SK-N-SH treated with all-trans-retinoic acid at 6 μM for 48 hours (cell line): ENCODE measurements at regions not wholly inside any gene's neighbourhood (a gene's known extent, or its start where the extent isn't known, plus 50 kb on each side); places are given as distances from the start of the nearest gene placed in this dataset.
A peak's percentile ranks its signal among the peaks of the same experiment; 100 is the strongest.

Experiments
- ATAC-seq: fragments of 200-7000 bp; cut with Tn5 transposase; 3 replicates; pipeline ENCODE4 v1.9.1; 2020; ENCODE audit warnings: mild to moderate bottlenecking, moderate library complexity
- ARNTL ChIP-seq: fragments of 450-650 bp; formaldehyde crosslinking; IDR thresholded peaks from 2 replicates; pipeline ENCODE4 v1.5.0; 2020; ENCODE audit warnings: low read depth, mild to moderate bottlenecking, moderate library complexity, borderline replicate concordance
- BACH2 ChIP-seq: fragments of 250-450 bp; sonication (Bioruptor Pico); IDR thresholded peaks from 2 replicates; pipeline ENCODE4 v1.9.0; 2021; ENCODE audit warnings: mild to moderate bottlenecking, borderline replicate concordance
- CREB5 ChIP-seq: fragments of 250-450 bp; sonication (Bioruptor Pico); IDR thresholded peaks from 2 replicates; pipeline ENCODE4 v1.5.1; 2020; ENCODE audit warnings: low read depth, mild to moderate bottlenecking, moderate library complexity
- CSDC2 ChIP-seq: fragments of 250-450 bp; sonication (Bioruptor Pico); IDR thresholded peaks from 2 replicates; pipeline ENCODE4 v1.5.0; 2020; ENCODE audit warnings: mild to moderate bottlenecking, moderate library complexity
- CSRNP3 ChIP-seq: fragments of 250-450 bp; sonication (Bioruptor Pico); IDR thresholded peaks from 2 replicates; pipeline ENCODE4 v1.5.1; 2021; ENCODE audit warnings: mild to moderate bottlenecking, moderate library complexity
- ESRRG ChIP-seq: fragments of 250-450 bp; sonication (Bioruptor Pico); IDR thresholded peaks from 2 replicates; pipeline ENCODE4 v1.6.1; 2021; ENCODE audit warnings: mild to moderate bottlenecking
- GLIS3 ChIP-seq: fragments of 250-450 bp; sonication (Bioruptor Pico); IDR thresholded peaks from 2 replicates; pipeline ENCODE4 v1.5.0; 2020; ENCODE audit warnings: mild to moderate bottlenecking, moderate library complexity
- ISL1 ChIP-seq: fragments of 250-450 bp; sonication (Bioruptor Pico); IDR thresholded peaks from 2 replicates; pipeline ENCODE4 v2.1.2; 2022; ENCODE audit warnings: mild to moderate bottlenecking, moderate library complexity
- OSR1 ChIP-seq: fragments of 250-450 bp; sonication (Bioruptor Pico); IDR thresholded peaks from 2 replicates; pipeline ENCODE4 v1.8.0; 2022; ENCODE audit warnings: moderate library complexity, mild to moderate bottlenecking, inconsistent platforms
- PATZ1 ChIP-seq: fragments of 250-450 bp; sonication (Bioruptor Pico); IDR thresholded peaks from 2 replicates; pipeline ENCODE4 v1.8.0; 2020; ENCODE audit warnings: mild to moderate bottlenecking, moderate library complexity, borderline replicate concordance
- POU6F1 ChIP-seq: fragments of 250-450 bp; sonication (Bioruptor Pico); IDR thresholded peaks from 2 replicates; pipeline ENCODE4 v1.8.0; 2021; ENCODE audit warnings: low read depth, mild to moderate bottlenecking, moderate library complexity, borderline replicate concordance
- PPARA ChIP-seq: fragments of 250-450 bp; sonication (Bioruptor Pico); IDR thresholded peaks from 2 replicates; pipeline ENCODE4 v1.5.0; 2020; ENCODE audit warnings: mild to moderate bottlenecking, borderline replicate concordance
- RARB ChIP-seq: fragments of 250-450 bp; sonication (Bioruptor Pico); IDR thresholded peaks from 2 replicates; pipeline ENCODE4 v1.8.0; 2021; ENCODE audit warnings: mild to moderate bottlenecking, moderate library complexity
- SNAI2 ChIP-seq: fragments of 250-450 bp; sonication (Bioruptor Pico); IDR thresholded peaks from 2 replicates; pipeline ENCODE4 v1.5.0; 2020; ENCODE audit warnings: mild to moderate bottlenecking, moderate library complexity
- TCF4 ChIP-seq: fragments of 250-450 bp; sonication (Bioruptor Pico); IDR thresholded peaks from 2 replicates; pipeline ENCODE4 v1.8.0; 2021; ENCODE audit warnings: mild to moderate bottlenecking, moderate library complexity, borderline replicate concordance
- TOX ChIP-seq: fragments of 250-450 bp; sonication (Bioruptor Pico); IDR thresholded peaks from 2 replicates; pipeline ENCODE4 v1.8.0; 2021; ENCODE audit warnings: mild to moderate bottlenecking, moderate library complexity, borderline replicate concordance
- TSHZ2 ChIP-seq: fragments of 250-450 bp; sonication (Bioruptor Pico); IDR thresholded peaks from 2 replicates; pipeline ENCODE4 v1.5.0; 2020; ENCODE audit warnings: mild to moderate bottlenecking, moderate library complexity
- ZC3H10 ChIP-seq: fragments of 250-450 bp; sonication (Bioruptor Pico); IDR thresholded peaks from 2 replicates; pipeline ENCODE4 v1.5.1; 2021; ENCODE audit warnings: mild to moderate bottlenecking, moderate library complexity
- ZFP3 ChIP-seq: fragments of 250-450 bp; sonication (Bioruptor Pico); IDR thresholded peaks from 2 replicates; pipeline ENCODE4 v1.5.0; 2020; ENCODE audit warnings: mild to moderate bottlenecking, moderate library complexity
- ZNF565 ChIP-seq: fragments of 450-650 bp; formaldehyde crosslinking; conservative IDR thresholded peaks from 2 replicates; pipeline ENCODE4 v1.5.0; 2020; ENCODE audit warnings: low read depth, mild to moderate bottlenecking, moderate library complexity
- ZNF70 ChIP-seq: fragments of 450-650 bp; formaldehyde crosslinking; IDR thresholded peaks from 2 replicates; pipeline ENCODE4 v1.5.0; 2020; ENCODE audit warnings: mild to moderate bottlenecking, moderate library complexity
- ZNF8 ChIP-seq: fragments of 450-650 bp; formaldehyde crosslinking; IDR thresholded peaks from 2 replicates; pipeline ENCODE4 v1.5.0; 2020; ENCODE audit warnings: mild to moderate bottlenecking, moderate library complexity

GRCh38 chr16:54648575-54648974 is 282.1 kb upstream of the IRX5 start (continued):
- TF ChIP-seq CREB5 (CRISPR knock-in tag), result no peak

GRCh38 chr16:54647725-54648221 is 282.9 kb upstream of the IRX5 start:
- TF ChIP-seq ISL1 (CRISPR knock-in tag) (peak; percentile 90), CSDC2 (CRISPR knock-in tag) (no peak)
- no peak for ATAC-seq

- TF ChIP-seq CREB5 (CRISPR knock-in tag), result no peak
- no peak for TF ChIP-seq CSDC2 (CRISPR knock-in tag)
- no peak for TF ChIP-seq BACH2
- no peak for TF ChIP-seq TOX (CRISPR knock-in tag)
- TF ChIP-seq ARNTL, result no peak
- TF ChIP-seq ZNF565 (CRISPR knock-in tag), result no peak
- no peak for TF ChIP-seq ZNF8 (CRISPR knock-in tag)
- no peak for TF ChIP-seq TSHZ2 (CRISPR knock-in tag)
- no peak for TF ChIP-seq GLIS3 (CRISPR knock-in tag)
- no peak for TF ChIP-seq ZFP3 (CRISPR knock-in tag)
- TF ChIP-seq SNAI2 (CRISPR knock-in tag), result no peak
- no peak for TF ChIP-seq ZC3H10
- no peak for TF ChIP-seq TCF4 (CRISPR knock-in tag)
- TF ChIP-seq POU6F1 (CRISPR knock-in tag), result no peak
- TF ChIP-seq RARB (CRISPR knock-in tag), result no peak
- TF ChIP-seq PATZ1 (CRISPR knock-in tag), result no peak
- no peak for TF ChIP-seq ZNF70 (CRISPR knock-in tag)
- TF ChIP-seq PPARA (CRISPR knock-in tag), result no peak
- no peak for TF ChIP-seq ESRRG
- no peak for TF ChIP-seq OSR1 (CRISPR knock-in tag)
- no peak for ATAC-seq
These were observed 283.4 kb upstream of the IRX5 start for GRCh38 chr16:54647216-54647615.

GRCh38 chr16:54645345-54645744 is 285.3 kb upstream of the IRX5 start:
- no peak for ATAC-seq
- TF ChIP-seq ESRRG (no peak), CREB5 (CRISPR knock-in tag) (no peak), RARB (CRISPR knock-in tag) (no peak), ZNF8 (CRISPR knock-in tag) (no peak), ZNF70 (CRISPR knock-in tag) (no peak), TOX (CRISPR knock-in tag) (no peak), CSRNP3 (CRISPR knock-in tag) (no peak), ISL1 (CRISPR knock-in tag) (no peak), POU6F1 (CRISPR knock-in tag) (no peak), PPARA (CRISPR knock-in tag) (no peak), ARNTL (no peak)
